Activated naive CD8-positive, alpha-beta T cell treated with anti-CD3 and anti-CD28 coated beads, Interleukin-2, amount 50 U/mL, for 24 hours (primary cell): ENCODE measurements at regions not wholly inside any gene's neighbourhood (a gene's known extent, or its start where the extent isn't known, plus 50 kb on each side); places are given as distances from the start of the nearest gene placed in this dataset.

ENCODE experiments used
- ATAC-seq: fragments of 150-1000 bp; cut with Tn5 transposase; one replicate; pipeline ENCODE4 v1.10.0; 2021
- DNase-seq: peaks from one replicate; pipeline ENCODE4 v3.0.0; 2021
- H3K27ac Mint-ChIP-seq: one replicate; pipeline ENCODE4 v1.8.0; 2021; ENCODE audit warnings: mild to moderate bottlenecking, mixed read lengths
- H3K27me3 Mint-ChIP-seq: one replicate; pipeline ENCODE4 v1.8.0; 2021; ENCODE audit warnings: mixed read lengths
- H3K36me3 Mint-ChIP-seq: one replicate; pipeline ENCODE4 v1.8.0; 2021; ENCODE audit warnings: low read depth, mixed read lengths
- H3K4me1 Mint-ChIP-seq: one replicate; pipeline ENCODE4 v1.8.0; 2021; ENCODE audit warnings: mixed read lengths
- H3K4me3 Mint-ChIP-seq: one replicate; pipeline ENCODE4 v1.8.0; 2021; ENCODE audit warnings: mild to moderate bottlenecking, moderate library complexity, mixed read lengths
- H3K9me3 Mint-ChIP-seq: one replicate; pipeline ENCODE4 v1.8.0; 2021; ENCODE audit warnings: mixed read lengths

DNA sequence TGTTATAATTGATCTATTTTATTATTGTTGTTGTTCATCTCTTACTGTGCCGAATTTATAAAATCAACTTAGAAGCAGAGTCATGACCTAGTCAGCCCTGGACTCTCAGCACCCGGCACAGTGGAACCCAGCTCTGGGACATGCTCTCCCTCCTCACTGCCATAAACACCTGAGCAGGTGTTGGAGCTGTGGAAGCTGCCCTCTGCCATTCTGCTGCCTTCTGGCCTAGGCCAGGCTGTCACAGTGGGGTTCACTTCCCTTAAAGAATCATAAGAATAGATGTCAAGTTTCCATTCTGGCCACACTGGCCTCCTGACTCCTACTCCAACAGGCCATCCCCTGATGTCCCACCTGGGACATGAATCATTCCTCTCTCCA, 192.2 kb downstream of the ZFP36L2 start:
- no peak overlapping the region for H3K27ac Mint-ChIP-seq
- H3K4me3 Mint-ChIP-seq, result no peak overlapping the region
- H3K4me1 Mint-ChIP-seq, result peaks cover 13% of the 10 kb centered on the region
- H3K36me3 Mint-ChIP-seq, result no peaks in the 10 kb centered on the region
- H3K27me3 Mint-ChIP-seq, result peaks cover 2% of the 10 kb centered on the region
- no peak for DNase-seq
- no peak for ATAC-seq
- no peaks in the 10 kb centered on the region for H3K9me3 Mint-ChIP-seq

DNA sequence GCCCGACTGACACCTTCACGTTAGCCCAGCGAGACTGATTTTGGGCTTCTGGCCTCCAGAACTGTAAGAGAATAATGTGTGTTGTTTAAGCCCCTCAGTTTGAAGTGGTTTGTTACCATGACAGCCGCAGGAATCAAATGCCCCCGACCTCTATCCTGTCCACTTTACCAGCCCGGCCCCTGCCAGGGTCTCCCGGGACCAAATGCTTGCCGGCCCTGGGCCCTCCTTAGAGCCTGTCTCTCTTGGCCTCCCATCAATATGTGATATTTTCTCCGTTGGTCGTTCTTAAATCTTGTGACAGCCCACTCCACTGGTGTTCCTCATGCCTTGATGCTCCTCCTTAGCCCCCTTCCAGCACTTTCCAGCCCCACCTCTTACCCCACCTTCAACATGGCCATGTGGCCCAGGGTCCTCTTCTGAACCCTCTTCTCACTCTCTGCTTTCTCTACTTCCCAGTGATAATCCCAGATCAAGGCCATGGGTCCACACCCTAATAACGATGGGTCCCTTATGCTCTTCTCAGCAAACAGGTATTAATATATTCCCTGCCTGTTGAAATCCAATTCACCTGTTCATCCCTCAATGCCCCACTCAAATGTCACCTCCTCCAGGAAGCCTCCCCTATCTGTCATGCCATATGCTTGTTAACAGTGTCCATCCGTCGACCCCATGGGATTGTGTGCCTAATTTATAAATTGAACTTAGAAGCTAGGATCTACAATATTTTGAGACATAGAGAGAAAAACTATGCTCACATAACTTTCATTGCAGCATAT, 192.8 kb downstream of the ZFP36L2 start:
- Mint-ChIP-seq H3K27me3 (peaks cover 2% of the 10 kb centered on the region), H3K9me3 (no peaks in the 10 kb centered on the region), H3K36me3 (no peaks in the 10 kb centered on the region), H3K4me3 (no peak overlapping the region), H3K4me1 (peaks cover 13% of the 10 kb centered on the region), H3K27ac (no peak overlapping the region)
- no peak for DNase-seq
- ATAC-seq, result no peak

DNA sequence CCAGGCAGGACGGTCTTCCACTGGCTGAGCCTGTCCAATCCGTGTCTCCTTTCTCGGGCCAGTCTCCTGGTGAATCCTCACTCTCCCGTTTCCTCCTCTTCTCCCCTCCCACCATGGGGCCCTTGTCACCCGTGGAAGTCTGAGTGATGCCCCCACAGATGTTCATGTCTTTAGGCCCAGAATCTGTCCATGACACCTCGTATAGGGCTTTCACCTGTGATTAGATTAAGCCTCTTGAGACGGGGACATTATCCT, 193.5 kb downstream of the ZFP36L2 start:
- H3K27ac Mint-ChIP-seq, result no peak overlapping the region
- no peaks in the 10 kb centered on the region for H3K9me3 Mint-ChIP-seq
- ATAC-seq (no peak), DNase-seq (no peak)
- no peaks in the 10 kb centered on the region for H3K36me3 Mint-ChIP-seq
- H3K4me3 Mint-ChIP-seq, result no peak overlapping the region
- peaks cover 13% of the 10 kb centered on the region for H3K4me1 Mint-ChIP-seq
- H3K27me3 Mint-ChIP-seq, result peaks cover under 1% of the 10 kb centered on the region

DNA sequence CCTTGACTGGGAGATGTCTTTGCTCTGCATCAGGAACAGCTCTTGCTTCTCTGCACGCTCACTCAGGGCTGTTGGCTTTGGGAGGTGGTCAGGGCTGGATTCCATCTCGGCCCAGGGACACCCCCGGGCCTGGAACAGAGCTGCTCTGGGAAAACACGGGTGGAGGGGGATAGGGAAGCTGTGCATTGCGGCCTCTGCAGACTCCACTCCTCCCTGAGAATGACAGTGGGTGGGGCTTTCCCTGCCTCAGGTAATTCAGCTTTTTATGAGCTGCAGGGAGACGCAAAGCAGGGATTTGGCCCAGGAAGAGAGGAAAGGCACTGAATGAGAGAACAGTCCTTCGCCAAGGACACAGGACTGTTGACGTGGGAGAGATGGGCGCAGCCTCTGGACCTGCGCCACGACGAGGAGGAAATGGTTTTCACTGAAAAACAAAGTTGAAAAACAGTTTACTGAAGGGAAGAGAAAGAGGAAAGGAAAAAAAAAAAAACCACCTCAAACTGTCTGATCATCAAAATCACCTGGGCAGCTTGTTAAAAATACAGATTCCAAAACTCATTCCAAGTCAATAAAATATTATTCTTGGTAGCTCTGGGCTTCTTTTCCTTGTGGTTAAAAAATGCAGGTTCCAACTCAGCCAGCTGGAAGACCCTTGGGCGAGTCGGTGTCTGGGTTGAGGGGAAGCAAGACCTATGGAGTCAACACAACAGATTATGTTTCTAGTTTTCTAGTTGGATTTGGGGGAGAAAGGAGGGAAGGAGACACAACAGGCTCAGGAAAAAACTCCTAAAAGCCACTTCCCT, 194.0 kb downstream of the ZFP36L2 start:
- ATAC-seq (no peak), DNase-seq (no peak)
- H3K9me3 Mint-ChIP-seq, result no peaks in the 10 kb centered on the region
- no peak overlapping the region for H3K4me3 Mint-ChIP-seq
- no peaks in the 10 kb centered on the region for H3K27me3 Mint-ChIP-seq
- no peak overlapping the region for H3K27ac Mint-ChIP-seq
- H3K4me1 Mint-ChIP-seq, result peaks cover 13% of the 10 kb centered on the region
- H3K36me3 Mint-ChIP-seq, result no peaks in the 10 kb centered on the region

DNA sequence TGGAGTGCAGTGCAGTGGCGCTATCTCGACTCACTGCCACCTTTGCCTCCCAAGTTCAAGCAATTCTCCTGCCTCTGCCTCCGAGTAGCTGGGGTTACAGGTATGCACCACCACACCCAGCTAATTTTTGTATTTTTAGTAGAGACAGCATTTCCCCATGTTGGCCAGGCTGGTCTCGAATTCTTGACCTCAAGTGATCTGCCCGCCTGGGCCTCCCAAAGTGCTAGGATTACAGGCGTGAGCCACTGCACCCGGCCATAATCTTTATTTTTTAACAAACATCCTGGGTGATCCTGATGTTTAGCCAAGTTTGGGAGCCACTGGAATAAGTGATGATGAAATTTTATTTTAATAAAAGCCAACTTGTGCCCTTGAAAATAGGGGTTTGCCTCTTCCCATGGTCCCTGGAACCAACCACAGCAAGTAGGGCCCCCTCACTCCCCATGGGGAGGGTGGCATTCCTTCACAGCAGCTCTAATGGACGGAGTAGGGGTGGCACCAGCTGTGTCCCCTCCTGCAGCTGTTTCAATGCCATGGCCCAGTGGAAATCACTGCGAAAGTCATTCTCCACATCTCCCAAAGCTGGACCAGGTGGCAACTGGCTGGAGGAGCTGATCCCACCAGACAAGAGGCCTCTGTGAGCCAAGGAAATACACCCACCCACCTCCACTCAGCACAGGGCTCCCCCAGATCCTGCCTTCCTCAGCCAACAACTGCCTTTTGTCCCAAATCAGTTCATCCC, 194.8 kb downstream of the ZFP36L2 start:
- DNase-seq, result no peak
- H3K4me3 Mint-ChIP-seq, result no peak overlapping the region
- no peaks in the 10 kb centered on the region for H3K9me3 Mint-ChIP-seq
- no peaks in the 10 kb centered on the region for H3K27me3 Mint-ChIP-seq
- no peak overlapping the region for H3K27ac Mint-ChIP-seq
- no peaks in the 10 kb centered on the region for H3K36me3 Mint-ChIP-seq
- peaks cover 15% of the 10 kb centered on the region for H3K4me1 Mint-ChIP-seq
- ATAC-seq, result no peak

DNA sequence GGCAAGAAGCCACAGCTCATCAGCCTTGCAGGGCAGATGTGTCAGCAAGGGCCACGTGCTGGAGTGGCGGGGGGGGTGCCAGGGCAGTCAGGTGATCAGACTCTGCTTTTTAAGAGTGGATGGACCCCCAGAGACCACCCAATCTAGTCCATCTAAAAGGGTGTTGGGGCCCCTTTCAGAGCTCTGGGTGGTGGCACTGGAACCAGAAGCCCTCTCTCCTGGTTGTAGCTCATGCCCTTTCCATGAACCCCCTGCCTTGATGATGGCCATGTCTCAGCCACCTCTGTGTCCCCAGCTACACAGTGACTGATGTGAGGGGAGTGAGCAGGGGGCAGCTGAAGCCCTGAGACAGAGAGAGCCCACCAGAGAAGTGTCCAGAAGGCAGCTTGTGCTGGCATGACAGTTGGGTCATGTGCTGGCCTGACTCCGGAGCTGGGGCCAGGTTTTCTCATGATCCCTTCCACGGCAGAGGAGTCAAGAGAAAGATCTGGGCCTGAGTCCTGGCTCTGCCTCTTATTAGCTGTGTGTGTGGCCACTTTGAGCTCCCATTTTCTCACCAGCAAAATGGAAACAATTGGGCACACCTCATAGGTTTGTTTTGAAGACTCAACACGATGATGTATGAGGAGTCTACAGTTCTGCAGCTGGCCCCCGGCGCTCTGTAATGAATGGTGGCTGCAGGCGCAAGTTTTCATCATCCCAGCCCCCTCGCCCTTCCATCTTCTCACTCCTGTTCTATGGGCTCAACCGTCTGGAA, 195.7 kb downstream of the ZFP36L2 start:
- no peak overlapping the region for H3K4me3 Mint-ChIP-seq
- H3K36me3 Mint-ChIP-seq, result no peaks in the 10 kb centered on the region
- H3K9me3 Mint-ChIP-seq, result no peaks in the 10 kb centered on the region
- no peak overlapping the region for H3K27ac Mint-ChIP-seq
- H3K27me3 Mint-ChIP-seq, result no peaks in the 10 kb centered on the region
- no peak for ATAC-seq
- no peak for DNase-seq
- peaks cover 15% of the 10 kb centered on the region for H3K4me1 Mint-ChIP-seq

DNA sequence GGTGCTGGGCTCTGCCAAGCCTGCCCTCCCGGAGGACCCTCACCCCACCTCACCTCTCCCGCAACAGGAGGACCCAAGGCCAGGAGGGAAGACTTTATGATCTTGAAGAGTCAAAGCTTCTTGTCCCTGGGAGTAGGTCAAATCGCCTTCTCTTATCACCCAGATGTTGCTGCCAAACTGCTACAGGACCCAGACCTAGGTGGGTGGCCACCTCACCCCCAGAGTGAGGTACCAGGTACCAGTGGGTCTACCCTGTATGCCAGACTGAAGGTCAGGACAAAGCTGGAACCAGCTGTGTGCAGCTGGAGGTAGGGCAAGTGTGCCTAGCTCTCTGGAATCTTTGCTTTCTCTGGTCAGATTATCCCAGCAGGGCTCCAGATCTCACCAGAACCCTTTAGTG, 197.2 kb downstream of the ZFP36L2 start:
- no peak for ATAC-seq
- Mint-ChIP-seq H3K4me3 (no peak overlapping the region), H3K27me3 (no peaks in the 10 kb centered on the region), H3K36me3 (no peaks in the 10 kb centered on the region), H3K4me1 (peaks cover 23% of the 10 kb centered on the region), H3K9me3 (no peaks in the 10 kb centered on the region), H3K27ac (no peak overlapping the region)
- no peak for DNase-seq

DNA sequence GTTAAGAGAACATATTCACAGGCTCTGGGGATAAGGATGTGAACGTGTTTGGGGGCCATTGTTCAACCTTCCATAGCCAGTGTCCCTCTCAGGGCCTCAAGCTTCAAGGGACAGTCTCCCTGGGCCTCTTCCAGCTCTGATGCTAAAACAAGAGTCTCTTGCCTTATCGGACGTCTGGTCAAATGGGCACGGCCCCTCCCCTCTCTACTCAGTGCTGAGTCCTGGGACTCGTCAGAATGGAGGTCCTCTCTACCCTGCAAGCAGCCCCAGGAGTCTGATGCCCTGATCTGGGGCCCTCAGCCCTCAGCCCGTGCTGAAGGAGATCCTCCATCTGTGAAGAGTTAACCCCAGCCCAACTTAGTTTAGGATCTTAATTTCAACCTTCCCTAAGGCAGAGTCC, 198.2 kb downstream of the ZFP36L2 start:
- H3K36me3 Mint-ChIP-seq, result no peaks in the 10 kb centered on the region
- ATAC-seq (no peak), DNase-seq (no peak)
- H3K4me3 Mint-ChIP-seq, result no peak overlapping the region
- no peaks in the 10 kb centered on the region for H3K9me3 Mint-ChIP-seq
- H3K4me1 Mint-ChIP-seq, result peaks cover 21% of the 10 kb centered on the region
- H3K27me3 Mint-ChIP-seq, result no peaks in the 10 kb centered on the region
- no peak overlapping the region for H3K27ac Mint-ChIP-seq

DNA sequence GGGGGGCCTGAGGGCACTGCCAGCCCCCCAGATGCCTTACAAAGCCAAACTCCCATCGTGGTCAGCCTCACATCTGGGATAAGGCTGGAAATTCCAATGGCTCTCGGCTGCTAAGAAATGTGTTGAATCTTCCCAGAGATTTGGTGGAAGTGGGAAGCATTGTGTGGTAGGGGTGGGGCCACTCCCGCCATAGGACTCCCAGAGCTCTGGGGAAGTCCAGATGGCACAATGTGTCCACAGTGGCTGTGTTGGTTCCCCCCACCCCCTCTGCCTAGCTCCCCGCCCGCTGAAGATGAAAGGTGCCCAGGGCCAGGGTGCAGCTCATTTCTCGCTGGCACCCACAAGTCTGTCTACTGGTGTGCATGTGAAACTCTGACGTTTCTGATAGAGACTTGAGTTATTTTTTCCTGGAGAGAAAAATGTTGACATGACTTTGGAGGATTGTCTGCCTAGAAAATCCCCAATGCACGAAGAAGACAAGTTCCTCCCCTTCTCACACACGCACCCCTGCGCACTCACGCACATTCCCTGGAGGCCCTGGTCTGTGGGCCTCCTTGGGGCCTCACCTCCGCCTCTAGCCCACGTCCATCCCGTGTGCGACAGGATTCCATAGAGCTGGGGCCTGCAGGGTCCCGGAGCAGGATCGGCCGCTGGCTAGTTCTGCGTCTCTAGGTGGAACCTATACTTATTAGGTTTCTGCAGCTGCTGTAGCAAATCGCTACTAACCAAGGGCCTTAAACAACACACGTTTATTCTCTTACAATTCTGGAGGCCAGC, 199.1 kb downstream of the ZFP36L2 start:
- ATAC-seq, result no peak

DNA sequence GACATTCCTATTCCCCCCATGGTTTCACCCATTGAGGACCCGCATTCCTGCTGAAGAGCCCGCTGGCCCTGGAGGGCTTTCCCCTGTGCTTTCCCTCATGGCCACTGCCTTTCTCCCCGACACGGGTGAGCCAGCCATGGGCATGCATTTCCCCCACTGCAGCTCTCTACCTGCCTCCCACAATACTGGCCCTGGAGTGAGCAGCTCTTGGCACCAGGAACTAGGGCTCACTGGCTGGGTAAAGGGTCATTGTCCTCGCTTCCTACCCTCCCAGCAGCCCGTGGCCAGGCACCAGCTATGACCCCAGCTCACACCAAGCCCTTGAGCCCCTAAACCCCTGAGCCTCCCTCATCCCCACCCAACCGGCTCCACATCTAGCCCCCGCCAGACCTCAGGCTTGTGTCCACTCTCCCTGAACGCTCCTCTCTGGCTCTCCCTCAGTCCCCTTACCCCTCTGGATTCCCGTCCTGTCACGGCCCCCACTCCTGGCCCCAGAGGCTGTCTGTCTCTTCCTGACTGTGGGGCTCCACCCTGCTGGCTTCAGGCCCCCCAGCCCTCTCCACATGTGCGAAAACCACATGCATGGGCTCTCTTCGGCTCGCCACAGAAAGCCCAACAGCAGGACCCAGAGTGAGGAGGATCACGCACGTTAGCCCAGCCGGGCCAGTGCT, 199.8 kb downstream of the ZFP36L2 start:
- H3K27me3 Mint-ChIP-seq, result no peaks in the 10 kb centered on the region
- DNase-seq (no peak), ATAC-seq (no peak)
- H3K4me1 Mint-ChIP-seq, result peaks cover 11% of the 10 kb centered on the region
- H3K4me3 Mint-ChIP-seq, result no peak overlapping the region
- H3K36me3 Mint-ChIP-seq, result peaks cover 5% of the 10 kb centered on the region
- no peak overlapping the region for H3K27ac Mint-ChIP-seq
- peaks cover 6% of the 10 kb centered on the region for H3K9me3 Mint-ChIP-seq

More for the DNA sequence above, 199.1 kb downstream of the ZFP36L2 start:
- Mint-ChIP-seq H3K27ac (no peak overlapping the region), H3K36me3 (peaks cover 2% of the 10 kb centered on the region), H3K9me3 (peaks cover 6% of the 10 kb centered on the region), H3K4me3 (no peak overlapping the region), H3K4me1 (peaks cover 12% of the 10 kb centered on the region), H3K27me3 (no peaks in the 10 kb centered on the region)
- DNase-seq, result no peak

DNA sequence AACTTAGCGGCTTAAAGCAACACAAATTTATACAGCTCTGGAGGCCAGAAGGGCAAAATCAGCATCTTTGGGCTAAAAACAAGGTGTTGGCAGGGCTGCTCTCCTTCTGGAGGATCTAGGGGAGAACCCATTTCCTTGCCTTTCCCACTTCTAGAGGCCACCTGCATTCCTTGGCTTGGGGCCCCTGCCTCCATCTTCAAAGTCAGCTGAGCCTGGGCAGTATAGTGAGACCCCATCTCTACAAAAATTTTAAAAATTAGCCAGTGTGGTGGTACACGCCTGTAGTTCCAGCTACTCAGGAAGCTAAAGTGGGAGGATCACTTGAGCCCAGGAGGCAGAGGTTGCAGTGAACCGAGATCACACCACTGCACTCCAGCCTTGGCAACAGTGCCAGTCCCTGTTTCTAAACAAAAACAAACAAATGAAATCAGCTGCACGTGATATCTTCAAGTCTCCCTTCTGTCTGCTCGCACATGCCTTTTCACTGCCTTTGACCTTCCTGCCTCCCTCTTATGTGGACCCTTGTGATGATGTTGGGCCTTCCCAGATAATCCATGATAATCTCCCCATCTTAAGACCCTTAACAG, 200.6 kb downstream of the ZFP36L2 start:
- H3K4me3 Mint-ChIP-seq, result no peak overlapping the region
- no peak for DNase-seq
- H3K4me1 Mint-ChIP-seq, result peaks cover 11% of the 10 kb centered on the region
- no peak for ATAC-seq
- no peaks in the 10 kb centered on the region for H3K27me3 Mint-ChIP-seq
- no peak overlapping the region for H3K27ac Mint-ChIP-seq
- H3K36me3 Mint-ChIP-seq, result peaks cover 8% of the 10 kb centered on the region
- peaks cover 6% of the 10 kb centered on the region for H3K9me3 Mint-ChIP-seq

DNA sequence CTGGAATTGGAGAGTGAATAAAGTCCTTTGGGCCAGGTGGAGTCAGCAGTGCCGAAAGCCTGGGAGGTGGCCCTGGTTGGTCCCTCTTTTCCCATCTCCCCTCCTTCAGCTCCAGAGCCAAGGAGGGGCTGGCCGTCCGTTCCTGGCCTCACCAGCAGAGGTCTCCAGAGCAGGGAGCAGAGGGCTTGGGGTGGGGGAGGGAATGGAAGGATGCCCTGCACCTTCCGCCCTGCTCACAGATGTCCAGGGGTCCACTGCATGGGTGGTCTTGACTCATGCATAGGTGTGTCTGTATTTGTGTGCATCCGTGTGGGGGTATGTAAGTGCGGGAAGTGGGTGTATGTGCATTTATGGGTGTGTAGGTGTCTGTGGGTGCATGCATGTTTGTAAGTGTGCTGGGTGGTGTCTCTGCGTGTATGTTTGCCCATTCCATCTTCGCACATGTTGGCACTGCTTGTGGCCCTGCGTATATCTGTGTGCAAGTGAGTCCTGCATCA, 201.8 kb downstream of the ZFP36L2 start:
- Mint-ChIP-seq H3K4me1 (peaks cover 11% of the 10 kb centered on the region), H3K9me3 (peaks cover 6% of the 10 kb centered on the region), H3K36me3 (peaks cover 8% of the 10 kb centered on the region), H3K27ac (no peak overlapping the region), H3K27me3 (no peaks in the 10 kb centered on the region), H3K4me3 (no peak overlapping the region)
- ATAC-seq (no peak), DNase-seq (peak; percentile 63)
